Vagina (tissue), 2 donors: ENCODE measurements at regions not wholly inside any gene's neighbourhood (a gene's known extent, or its start where the extent isn't known, plus 50 kb on each side); places are given as distances from the start of the nearest gene placed in this dataset.

Experiments used
- DNase-seq, 2 donors: peaks; one replicate each; pipeline ENCODE4 v3.0.0-alpha.2; 2017; ENCODE audit errors: extremely low spot score in 2 of 2
- H3K27ac ChIP-seq: fragments of 200-600 bp; sonication (generic); one replicate; pipeline ENCODE4 v1.5.1; 2019
- H3K27me3 ChIP-seq: fragments of 200-600 bp; sonication (generic); one replicate; pipeline ENCODE4 v1.5.1; 2019
- H3K36me3 ChIP-seq, 2 donors: fragments of 200-600 bp; sonication (generic); one replicate each; pipeline ENCODE4 v1.5.1; 2017 to 2019
- H3K4me1 ChIP-seq: fragments of 200-600 bp; sonication (generic); one replicate; pipeline ENCODE4 v1.5.1; 2019
- H3K4me3 ChIP-seq, 2 donors: fragments of 200-600 bp; sonication (generic); 1 replicate in 1 of 2; 2 replicates in 1 of 2; pipeline ENCODE4 v1.5.1; 2016 to 2019
- H3K9me3 ChIP-seq: fragments of 200-600 bp; sonication (generic); one replicate; pipeline ENCODE4 v1.5.1; 2019
- POLR2A ChIP-seq, 2 donors: fragments of 450-650 bp; IDR thresholded peaks; one replicate each; pipeline ENCODE4 v1.6.1; 2017; ENCODE audit warnings: antibody characterized with exemption in 2 of 2, mild to moderate bottlenecking in 2 of 2, moderate library complexity in 2 of 2
- POLR2AphosphoS5 ChIP-seq, 2 donors: sonication (generic); formaldehyde crosslinking; IDR thresholded peaks; one replicate each; pipeline ENCODE4 v1.9.0; 2017; ENCODE audit warnings: antibody characterized with exemption in 2 of 2, mild to moderate bottlenecking in 2 of 2, low read depth in 1 of 2; ENCODE audit not compliant: insufficient read depth in 1 of 2
- intact Hi-C: fragments of 100-400 bp; cut with DNase I; formaldehyde crosslinking; loops from one replicate; pipeline ENCODE4 v1.15.1; 2023
- TF ChIP-seq, protein P1 (sequence below), 3 experiments: fragments of 450-650 bp in 2 of 3; fragments of 200-600 bp in 1 of 3; sonication (generic) in 1 of 3; IDR thresholded peaks; one replicate each; pipeline ENCODE4 v1.5.1; 2017 to 2019; ENCODE audit warnings: antibody characterized with exemption in 3 of 3, mild to moderate bottlenecking in 2 of 3, moderate library complexity in 2 of 3

DNA sequence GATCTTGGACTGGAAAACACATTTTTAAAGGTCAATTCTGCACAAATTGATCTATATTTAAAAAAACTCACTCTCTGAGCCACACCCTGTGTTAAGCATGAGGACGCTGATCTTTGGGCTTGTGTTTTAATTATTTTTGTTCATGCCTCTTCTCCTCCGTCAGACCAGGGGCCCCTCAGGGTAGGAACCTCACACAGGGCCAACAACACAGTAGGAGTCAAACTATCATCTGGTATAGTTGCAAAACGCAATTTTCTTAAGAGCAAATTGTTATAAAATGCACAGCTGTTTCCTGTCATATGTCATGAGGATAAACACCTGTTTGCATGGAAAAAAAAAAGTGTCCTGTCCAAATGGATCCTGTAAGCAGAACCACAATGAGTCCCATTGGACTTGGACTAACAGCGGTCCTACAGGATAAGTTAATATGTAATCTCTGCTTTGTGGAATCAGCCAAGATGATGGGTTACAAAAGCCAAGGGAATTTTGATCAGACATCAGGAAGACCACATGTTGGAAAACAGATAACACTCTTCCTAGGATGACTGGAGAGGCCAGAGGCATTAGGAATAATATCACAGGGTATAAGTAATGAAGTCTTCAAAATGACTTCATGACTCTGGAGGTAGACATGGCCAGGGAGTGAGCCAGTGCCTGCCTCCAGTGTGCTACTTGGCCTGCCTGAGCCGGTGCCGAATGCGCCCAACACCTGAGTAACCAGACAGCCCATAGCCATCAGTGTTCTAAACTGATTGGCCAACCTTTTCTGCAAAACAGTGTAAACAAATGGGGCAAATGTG lies 184.9 kb upstream of the ADCY1 start:
- Histone ChIP-seq H3K27me3 (no peaks in the 10 kb centered on the region), H3K9me3 (no peaks in the 10 kb centered on the region), H3K36me3 (no peaks in the 10 kb centered on the region), H3K4me1 (no peaks in the 10 kb centered on the region), H3K27ac (no peak overlapping the region), H3K4me3 (no peak overlapping the region)
- TF ChIP-seq POLR2A (IDR thresholded peaks at IDR 0.05) (no peak), POLR2AphosphoS5 (IDR thresholded peaks at IDR 0.05; ENCODE audit: insufficient read depth in 1 of 2, low read depth in 1 of 2) (no peak)
- TF ChIP-seq, protein P1, sequence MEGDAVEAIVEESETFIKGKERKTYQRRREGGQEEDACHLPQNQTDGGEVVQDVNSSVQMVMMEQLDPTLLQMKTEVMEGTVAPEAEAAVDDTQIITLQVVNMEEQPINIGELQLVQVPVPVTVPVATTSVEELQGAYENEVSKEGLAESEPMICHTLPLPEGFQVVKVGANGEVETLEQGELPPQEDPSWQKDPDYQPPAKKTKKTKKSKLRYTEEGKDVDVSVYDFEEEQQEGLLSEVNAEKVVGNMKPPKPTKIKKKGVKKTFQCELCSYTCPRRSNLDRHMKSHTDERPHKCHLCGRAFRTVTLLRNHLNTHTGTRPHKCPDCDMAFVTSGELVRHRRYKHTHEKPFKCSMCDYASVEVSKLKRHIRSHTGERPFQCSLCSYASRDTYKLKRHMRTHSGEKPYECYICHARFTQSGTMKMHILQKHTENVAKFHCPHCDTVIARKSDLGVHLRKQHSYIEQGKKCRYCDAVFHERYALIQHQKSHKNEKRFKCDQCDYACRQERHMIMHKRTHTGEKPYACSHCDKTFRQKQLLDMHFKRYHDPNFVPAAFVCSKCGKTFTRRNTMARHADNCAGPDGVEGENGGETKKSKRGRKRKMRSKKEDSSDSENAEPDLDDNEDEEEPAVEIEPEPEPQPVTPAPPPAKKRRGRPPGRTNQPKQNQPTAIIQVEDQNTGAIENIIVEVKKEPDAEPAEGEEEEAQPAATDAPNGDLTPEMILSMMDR (IDR thresholded peaks at IDR 0.05) = no peak
- peak in 1 of 2 donors; percentile 25 for DNase-seq
- intact Hi-C loops = no loop called here

DNA sequence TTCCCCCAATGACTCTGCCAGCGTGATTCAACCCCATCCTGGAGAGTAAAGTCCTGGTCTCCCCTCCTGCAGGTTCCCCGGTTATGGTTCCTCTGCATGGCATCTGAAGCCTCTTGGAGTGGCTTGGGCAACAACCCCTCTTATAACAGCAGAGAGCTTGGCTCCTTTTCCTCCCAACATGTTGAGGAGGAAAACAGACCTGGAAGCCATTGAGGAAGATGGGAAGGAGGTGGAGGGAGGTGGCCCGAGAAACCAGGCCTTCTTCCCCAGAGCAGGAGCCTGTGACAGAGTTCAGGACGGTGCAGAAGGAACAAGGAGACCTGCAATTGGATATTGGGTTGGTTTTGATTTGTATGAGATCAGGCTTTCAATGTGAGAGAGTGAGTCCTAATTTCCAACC lies 184.0 kb upstream of the ADCY1 start:
- TF ChIP-seq POLR2A (IDR thresholded peaks at IDR 0.05) (no peak), POLR2AphosphoS5 (IDR thresholded peaks at IDR 0.05; ENCODE audit: insufficient read depth in 1 of 2, low read depth in 1 of 2) (no peak)
- TF ChIP-seq, protein P1 (IDR thresholded peaks at IDR 0.05) = no peak
- intact Hi-C loops = no loop called here
- Histone ChIP-seq H3K27ac (no peak overlapping the region), H3K4me3 (no peak overlapping the region), H3K9me3 (no peaks in the 10 kb centered on the region), H3K27me3 (no peaks in the 10 kb centered on the region), H3K4me1 (no peaks in the 10 kb centered on the region), H3K36me3 (no peaks in the 10 kb centered on the region)
- DNase-seq = peak; percentile 61 to 67

DNA sequence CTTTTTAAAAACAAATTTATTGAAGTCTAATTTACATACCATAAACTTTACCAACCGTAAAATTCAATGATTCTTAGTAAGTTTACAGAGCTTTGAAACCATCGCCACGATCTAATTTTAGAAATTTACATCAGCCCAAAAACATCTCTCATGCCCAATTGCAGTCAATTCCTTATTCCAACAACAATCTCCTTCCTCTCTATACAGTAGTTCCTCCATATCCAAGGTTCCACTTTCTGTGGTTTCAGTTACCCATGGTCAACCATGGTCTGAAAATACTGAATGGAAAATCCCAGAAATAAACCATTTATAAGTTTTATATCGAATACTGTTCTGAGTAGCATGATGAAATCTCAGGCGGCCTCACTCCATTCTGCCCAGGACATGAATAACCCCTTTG lies 183.4 kb upstream of the ADCY1 start:
- intact Hi-C loops = no loop called here
- no peak overlapping the region for H3K4me3 ChIP-seq
- H3K27ac ChIP-seq = no peak overlapping the region
- H3K9me3 ChIP-seq = no peaks in the 10 kb centered on the region
- H3K27me3 ChIP-seq = no peaks in the 10 kb centered on the region
- H3K36me3 ChIP-seq = no peaks in the 10 kb centered on the region
- TF ChIP-seq POLR2AphosphoS5 (IDR thresholded peaks at IDR 0.05; ENCODE audit: insufficient read depth in 1 of 2, low read depth in 1 of 2) (no peak), POLR2A (IDR thresholded peaks at IDR 0.05) (no peak)
- TF ChIP-seq, protein P1 (IDR thresholded peaks at IDR 0.05) = no peak
- no peaks in the 10 kb centered on the region for H3K4me1 ChIP-seq
- DNase-seq = no peak

DNA sequence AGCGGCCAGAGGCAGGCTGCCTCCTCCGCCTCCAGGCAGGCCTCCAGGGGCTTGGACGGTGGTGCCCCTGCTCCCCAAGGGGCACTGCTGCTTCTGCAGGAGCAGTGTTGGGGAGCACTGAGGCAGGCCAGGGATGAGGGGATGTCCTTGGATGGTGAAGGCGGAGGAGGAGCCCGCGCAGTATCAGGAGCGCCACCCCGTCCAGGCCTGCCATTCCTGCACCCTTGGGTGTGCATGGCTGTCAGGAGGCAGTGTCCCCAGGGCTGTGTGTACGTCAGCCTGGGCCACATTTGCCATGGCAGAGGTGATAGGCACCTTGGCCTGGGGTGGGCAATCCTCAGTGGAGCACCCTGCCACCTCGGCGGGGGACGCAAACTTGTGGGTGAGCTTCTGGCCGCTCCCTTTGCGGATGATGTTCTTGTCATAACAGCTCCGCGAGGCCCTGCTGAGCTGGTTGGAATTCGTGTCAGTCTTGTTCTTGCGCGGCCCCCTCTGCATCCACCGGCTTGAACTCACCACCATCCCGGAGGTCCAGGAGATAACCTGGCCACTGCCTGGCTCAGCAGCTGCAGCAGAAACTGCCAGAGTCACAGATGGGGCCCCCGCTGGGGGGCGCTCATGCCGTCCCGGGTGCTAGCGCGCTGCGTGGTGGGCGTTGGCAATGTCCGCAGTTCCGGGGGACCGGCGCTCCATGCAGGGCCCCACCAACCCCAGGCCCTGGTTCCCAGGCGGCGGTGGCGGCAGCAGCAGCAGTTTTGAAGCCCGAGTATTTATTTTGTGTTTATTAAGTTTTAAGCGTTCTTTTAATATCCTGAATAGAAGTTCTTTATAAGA lies 182.3 kb upstream of the ADCY1 start:
- intact Hi-C loops = no loop called here
- no peak overlapping the region for H3K27ac ChIP-seq

More for the DNA sequence above, 182.3 kb upstream of the ADCY1 start:
- no peaks in the 10 kb centered on the region for H3K27me3 ChIP-seq
- peak; percentile 65 to 93 for DNase-seq
- no peak overlapping the region for H3K4me3 ChIP-seq
- H3K36me3 ChIP-seq = no peaks in the 10 kb centered on the region
- no peaks in the 10 kb centered on the region for H3K4me1 ChIP-seq
- TF ChIP-seq POLR2A (IDR thresholded peaks at IDR 0.05) = no peak
- TF ChIP-seq POLR2AphosphoS5 (IDR thresholded peaks at IDR 0.05; ENCODE audit: insufficient read depth in 1 of 2, low read depth in 1 of 2) = no peak
- TF ChIP-seq, protein P1 (IDR thresholded peaks at IDR 0.05) = no peak
- no peaks in the 10 kb centered on the region for H3K9me3 ChIP-seq
